ENCODE measurements at regions not wholly inside any gene's neighbourhood (a gene's known extent, or its start where the extent isn't known, plus 50 kb on each side); places are given as distances from the start of the nearest gene placed in this dataset.

DNA sequence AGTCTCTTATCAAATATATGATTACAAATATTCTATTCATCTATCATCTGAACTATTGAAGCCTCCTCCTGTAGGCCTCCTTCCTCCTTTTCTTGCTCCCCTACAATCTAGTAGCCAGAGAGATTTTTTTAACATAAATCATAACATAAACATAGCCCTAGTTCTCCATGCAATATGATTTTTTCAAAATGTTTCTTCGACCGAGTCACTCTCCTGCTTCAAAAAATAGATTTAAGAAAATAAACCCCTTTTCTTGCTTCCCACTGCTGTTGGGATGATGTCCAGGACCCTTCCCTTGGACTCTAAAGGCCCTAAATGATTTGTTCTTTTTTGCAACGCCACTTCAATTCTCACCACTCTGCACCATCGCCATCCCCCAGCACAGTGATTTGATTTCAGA is 319.7 kb upstream of the TSHZ3 start:
- no peak for DNase-seq

DNA sequence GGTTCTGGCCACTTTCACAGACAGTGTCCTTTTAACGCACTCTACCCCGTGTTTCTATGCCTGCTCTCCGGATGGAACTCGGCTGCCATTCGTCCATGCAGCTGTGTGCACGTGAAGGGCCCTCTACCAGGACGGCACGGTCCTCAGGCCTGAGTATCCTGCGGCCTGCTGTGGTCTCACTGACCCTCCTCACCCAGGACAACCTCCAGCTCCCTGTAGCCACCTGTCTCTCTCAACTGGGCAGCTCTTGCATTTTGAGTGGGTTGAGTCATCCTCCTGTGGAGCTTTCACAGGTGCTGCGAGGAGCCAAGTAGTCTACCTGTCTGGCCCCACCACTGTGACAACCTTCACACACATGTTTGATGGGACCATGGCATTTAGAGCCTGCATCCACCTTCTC is 321.7 kb upstream of the TSHZ3 start:
- no peak for DNase-seq

DNA sequence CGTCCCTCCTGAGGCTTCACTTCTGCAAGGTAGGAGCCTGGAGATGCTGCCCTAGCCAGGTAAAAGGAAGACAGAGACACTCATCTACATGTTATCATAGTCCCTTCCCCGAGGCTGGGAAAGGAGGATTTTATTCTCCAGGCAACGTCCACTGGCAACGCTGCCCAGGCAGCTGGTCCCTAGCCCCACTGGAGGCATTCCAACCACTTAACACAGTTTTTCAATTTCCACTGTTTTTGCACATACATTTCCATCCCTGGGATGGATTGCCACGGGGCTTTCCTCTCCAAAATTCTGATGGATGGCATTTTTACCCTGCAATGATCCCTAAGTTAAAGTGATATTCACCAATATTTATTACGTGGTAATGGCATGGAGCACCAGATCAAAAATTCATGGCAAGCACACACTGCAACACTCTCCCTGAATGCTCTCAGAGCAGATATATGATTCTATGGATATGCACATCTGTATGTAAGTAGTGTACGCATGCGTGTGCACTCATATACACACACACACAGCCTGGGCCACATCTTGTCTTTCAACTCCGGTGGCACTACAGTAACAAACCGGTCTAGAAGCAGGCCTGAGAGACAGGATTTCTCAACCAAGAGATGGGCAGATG is 322.3 kb upstream of the TSHZ3 start:
- DNase-seq: no peak

DNA sequence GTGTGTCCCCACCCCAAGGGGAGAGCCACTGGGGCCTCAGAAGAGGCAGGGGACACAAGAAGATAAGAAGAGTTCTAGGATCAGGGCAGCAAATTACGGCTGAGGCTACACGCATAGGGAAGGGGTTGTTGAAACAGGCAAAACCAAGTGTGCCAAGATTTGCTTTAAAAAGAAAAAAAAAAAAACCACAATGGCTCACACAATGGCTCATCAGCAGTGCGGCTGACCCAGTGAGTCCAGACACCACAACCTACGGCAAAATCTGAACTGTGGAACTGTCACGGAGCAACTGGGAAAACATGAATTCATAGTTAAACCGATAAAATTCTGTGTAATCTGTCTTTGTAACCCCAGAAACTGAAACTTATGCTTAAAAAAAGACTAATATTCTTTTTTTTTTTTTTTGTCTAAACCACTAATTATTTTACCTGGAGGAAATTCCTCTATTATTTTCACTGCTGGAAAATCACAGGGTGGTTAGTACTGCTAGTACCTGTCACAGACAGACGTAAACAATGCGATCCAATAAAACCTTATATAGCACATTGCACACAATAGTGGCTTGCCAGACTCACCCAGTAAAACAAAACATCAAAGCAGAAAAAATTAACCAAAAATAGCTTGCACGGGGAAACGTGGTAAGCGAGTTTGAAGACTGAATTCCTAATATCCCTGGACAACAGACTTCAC is 325.4 kb upstream of the TSHZ3 start:
- no peak for DNase-seq

DNA sequence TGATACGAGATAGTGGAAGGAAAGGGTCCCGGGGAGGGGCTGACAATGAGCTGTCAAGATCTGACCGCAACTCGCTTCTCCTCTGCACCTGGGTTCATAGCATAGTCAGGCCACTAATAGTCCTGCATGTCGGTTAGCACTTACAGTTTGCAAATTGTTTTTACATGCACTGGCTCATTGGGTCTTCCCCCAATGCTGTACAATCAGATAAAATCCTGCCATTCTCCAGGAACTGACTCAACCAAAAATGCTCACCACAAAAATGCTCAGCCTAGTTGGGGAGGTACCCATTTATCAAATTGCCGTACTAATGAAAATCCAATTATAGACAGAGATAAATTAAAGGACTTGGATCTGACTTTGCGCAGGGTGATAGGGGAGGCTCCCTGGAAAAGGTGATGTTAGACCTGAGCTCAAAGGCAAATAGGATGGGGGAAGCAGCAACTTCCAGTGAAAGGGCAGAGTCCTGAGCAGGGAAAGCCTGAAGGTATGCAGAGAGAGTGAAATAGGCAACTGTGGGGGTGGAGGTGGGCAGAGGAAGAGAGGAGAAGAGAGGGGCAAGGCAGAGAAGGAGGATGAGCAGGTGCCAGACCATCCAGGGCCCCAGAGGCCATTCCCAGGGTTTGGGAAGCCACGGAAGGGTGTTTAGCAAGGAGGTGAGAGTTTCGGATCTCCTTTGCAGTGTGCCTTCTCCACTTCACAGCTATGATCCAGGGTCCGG is 326.1 kb upstream of the TSHZ3 start:
- no peak for DNase-seq

DNA sequence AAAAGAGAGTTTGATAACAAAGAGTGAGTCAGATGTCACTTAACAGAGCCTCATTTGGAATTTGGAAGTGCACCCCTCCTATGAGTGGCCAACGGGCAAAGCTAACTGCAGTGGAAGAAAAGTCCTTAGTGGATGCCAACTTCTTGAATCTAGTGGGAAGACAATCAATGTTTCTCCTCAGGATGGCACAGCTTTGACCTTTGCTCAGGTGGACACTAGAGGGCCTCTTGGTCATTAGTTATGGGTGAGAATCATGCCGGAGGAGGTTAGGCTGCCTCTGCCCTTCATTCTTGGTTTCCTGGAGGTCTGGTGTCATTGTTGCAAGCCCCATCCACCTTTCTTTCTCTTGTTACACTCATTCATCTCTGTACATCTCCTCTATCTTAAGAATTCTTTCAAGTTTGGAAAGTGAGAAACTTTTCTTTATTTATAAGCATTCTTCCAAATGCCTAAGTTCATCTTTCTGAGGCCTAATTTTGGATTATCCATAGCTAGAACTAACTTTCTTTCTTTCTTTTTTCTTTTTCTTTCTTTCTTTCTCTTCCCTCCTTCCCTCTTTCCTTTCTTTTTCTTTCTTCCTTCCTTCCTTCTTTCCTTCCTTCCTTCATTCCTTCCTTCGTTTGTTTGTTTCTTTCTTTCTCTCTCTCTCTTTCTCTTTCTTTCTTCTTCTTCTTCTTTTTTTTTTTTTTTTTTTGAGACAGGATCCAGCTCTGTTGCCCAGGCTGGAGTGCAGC is 327.2 kb upstream of the TSHZ3 start:
- no peak for DNase-seq

DNA sequence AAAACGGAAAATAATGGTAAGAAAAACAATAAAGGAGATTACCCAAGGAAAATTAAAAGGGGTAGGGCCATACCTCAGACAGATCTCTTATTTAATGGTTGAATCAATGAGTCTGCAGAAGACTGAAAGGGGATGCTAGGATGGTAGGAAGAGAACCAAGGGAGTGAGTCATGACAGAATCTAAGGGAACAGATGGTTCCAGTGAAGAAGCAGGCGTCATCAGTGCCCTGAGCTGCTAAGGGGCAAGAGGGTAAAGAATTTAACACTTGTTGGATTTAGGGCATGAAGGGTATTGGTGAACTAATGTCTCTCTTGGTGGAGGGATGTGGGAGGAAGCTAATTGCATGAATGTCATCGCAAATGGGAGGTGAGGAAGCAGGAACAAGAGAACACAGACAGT is 329.2 kb upstream of the TSHZ3 start:
- DNase-seq: no peak

DNA sequence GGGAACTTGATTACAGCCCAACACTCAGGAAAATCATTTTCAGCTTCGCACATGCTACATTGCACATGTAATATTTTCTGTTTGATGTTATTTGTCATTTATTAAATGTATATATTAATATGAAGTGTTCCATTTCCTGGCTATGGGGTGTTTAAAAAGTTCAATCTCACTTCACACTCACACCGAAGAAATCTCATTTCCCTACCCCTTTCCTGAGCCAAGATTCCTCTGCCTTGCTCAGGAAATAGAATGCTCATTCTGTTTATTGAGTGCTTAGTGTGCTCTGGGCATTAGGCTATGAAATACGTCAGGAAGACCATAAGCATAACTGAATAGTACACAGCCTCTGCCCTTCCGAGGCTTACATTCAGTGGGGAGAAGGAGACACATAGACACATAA is 331.9 kb upstream of the TSHZ3 start:
- DNase-seq: no peak

DNA sequence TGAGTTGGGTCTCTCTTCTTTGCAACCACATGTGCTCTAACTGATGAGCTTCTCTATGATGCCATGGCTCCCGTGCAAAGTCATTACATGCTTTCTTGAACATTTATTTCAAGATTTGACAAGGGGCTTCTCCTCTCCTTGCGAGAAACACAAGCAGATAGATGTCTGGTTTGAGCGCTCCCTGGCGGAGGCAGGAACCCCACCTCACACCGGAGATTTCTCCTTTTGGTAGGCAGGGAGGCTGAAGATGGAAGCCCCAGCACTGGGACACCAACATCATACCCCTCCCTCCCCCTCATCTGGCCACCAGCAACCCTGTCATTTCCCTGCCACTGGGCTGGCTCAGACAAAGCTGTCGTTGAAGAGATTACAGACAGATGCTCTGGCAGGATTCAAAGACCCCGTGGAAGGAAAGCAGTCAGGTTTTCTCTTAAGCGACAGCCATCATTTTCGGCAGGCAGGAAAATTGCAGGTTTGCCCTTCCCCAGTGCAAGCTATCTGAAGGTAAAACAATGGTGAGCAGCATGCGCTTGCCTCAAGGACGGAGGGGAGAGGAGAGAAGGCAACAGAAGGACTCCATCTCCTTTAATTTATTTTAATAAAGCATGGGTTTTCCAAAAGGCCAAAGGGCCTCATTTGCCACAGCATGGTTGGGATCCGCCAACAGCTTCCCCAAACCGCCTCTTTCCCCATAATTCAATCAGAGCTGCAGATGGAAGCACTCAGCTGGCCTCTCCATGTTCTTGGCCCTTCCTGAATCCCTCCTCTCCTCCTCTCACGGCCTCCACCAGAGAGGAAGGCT is 344.1 kb upstream of the TSHZ3 start:
- DNase-seq: no peak

DNA sequence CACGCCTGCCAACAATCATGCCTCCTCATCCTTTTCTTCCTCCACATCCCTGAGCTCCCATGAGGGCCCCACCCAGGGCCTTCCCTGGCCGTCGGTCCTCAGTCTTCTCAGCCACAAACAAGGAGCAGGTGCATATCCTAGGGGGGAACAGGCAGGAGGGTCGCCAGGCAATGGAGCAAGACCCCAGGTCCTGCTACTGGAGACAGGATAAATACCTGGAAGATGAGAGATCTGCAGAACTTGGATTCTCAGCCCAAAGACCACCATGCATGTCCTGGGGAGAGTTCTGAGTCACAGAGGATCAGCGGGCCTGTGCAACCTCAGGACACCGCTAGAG is 344.7 kb upstream of the TSHZ3 start:
- DNase-seq: no peak

DNA sequence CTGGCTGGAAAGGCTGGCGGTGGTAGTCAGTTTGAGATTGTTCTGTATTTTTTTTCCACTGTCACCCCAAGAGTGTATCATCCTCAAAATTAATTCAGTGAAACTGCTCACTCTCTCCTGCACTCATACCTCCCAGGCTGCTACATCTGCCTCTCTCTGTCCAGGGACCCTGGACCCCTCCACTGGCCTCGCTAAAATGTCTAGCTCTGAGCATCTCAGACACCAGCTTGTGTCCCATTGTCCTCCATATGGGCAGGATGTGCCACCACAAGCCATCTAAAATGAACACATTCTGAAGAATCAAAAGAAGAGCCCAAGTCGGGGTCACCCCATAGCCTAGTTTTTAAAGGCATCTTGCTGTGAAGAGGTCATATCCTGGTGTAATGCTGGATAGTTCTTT is 345.5 kb upstream of the TSHZ3 start:
- no peak for DNase-seq

DNA sequence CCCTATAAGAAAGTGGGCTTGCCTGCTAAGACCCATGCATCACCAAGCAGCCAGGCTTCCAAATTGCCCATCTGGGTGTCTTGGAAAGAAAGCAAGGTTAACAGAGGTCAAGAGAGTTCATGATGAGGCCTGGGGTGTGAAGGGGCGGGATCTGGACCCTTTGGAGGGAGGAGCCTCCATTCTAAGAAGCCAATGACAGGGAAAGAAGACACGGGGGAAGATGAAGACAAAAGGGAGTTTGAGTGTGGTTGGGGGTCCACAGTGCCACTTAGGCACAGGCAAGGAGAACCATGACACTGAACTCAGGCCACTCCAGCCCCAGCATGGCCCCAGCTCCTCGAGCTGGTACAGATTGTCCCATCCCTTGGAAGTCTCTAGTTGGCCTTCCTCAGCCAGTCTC is 350.2 kb upstream of the TSHZ3 start:
- no peak for DNase-seq

DNA sequence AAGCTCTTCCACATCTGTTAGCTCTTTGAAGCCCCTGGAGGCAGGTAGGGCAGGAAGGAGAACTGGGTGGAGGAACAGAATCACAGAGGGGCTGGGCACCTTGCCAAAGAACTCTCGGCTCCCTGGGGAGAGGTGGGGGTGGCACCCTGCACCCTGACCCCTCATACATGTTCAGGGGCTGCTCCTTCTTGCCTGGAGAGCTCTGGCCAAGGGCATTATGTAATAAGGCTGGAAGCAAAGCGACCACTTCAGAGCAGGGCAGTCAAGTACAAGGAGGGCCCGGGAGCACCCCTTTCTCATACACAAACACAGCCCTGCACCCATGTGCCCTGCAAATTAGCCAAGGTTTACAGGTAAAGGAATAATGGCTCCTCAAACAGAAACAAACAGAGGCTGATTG is 351.9 kb upstream of the TSHZ3 start:
- DNase-seq: no peak

DNA sequence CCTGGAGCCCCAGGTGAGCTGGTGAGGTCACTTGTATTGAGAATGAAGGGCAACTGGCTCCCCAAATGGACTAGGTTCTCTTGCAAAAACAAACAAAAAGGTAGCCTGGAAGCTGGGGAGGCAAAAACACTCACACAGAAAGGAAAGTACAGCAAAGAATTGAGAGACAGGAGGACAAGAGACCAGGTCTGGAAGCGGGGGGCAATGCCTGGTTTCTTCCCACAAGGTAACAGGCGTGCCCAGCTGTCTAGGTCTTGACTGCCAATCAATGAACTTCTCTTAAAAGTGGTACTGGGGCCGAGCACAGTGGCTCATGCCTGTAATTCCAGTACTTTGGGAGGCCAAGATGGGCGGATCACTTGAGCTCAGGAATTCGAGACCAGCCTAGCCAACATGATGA is 356.4 kb upstream of the TSHZ3 start:
- no peak for DNase-seq

DNA sequence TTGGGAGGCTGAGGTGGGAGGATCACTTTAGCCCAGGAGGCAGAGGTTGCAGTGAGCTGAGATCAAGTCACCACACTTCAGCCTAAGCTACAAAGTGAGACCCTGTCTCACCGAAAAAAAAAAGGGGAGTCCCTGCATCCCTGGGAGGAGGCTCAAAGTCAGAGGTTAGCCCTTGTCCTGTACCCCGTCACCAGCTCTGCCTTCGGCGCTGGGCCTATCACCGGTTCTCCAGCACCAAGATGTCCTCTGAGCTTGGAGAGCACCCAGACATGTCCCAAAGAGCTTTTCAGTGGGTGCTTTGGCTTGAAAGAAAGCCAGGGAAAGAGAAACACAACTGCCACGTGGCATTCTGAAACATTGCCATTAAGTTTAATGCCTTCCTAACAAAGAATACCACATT is 356.9 kb upstream of the TSHZ3 start:
- no peak for DNase-seq

DNA sequence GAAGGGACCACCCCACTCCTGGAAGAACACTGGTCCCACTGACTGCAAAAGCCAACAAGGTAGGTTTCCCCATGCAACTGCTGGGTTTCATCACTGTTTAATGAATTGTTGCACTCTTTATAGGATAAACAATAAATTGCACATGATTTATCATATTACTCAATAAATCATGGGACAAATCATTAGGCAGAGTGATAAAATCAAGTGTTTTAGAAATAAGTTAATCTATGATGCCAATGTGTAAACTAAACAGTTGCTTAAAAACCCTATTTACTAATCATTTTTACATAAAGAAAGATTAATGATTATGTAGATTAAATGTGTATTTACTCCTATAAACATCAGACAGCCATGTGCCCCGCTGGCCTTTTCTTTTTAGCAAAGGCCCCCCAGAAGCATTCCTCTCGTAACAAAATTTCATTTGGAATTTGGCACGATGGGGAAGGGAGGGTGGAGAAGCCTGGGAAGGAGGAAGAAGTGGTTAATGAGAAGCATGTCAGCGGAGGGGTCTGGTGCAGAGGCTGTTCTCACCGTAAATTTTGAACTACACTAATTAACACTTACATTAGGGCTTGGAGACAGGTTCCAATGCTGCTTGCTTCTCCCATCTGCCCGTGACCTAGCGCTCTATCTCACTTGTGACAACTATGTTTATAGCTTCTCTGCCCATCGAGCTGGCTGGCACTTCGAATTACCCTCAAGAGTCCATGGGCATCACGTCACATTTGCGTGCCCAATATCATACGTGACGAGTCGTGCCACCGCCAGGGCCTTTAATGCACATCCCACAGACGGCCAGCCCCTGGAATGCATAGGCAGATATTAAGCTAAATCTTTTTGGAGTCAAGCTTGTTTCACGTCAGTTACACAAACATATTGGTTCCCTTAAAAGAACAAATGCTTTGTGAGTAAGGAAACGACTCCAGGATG is 357.7 kb upstream of the TSHZ3 start:
- DNase-seq: no peak

DNA sequence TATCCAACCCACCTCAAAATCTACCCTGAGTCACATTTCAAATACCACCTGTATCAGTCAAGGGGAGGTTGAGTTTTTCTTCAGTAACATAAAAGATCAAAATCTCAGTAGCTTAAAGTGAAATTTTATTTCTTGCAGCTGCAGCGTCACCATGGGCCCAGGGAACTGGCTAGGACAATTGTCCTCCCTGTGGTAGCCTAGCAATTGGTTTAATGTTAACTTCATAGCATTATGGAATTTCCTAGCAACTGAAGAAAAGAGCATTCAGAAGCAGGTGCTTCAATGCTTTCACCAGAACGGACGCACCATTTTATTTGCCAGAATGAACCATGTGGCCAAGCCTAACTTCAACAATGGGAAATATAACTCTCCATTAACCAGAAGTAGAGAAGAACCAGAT is 359.3 kb upstream of the TSHZ3 start:
- DNase-seq: no peak

DNA sequence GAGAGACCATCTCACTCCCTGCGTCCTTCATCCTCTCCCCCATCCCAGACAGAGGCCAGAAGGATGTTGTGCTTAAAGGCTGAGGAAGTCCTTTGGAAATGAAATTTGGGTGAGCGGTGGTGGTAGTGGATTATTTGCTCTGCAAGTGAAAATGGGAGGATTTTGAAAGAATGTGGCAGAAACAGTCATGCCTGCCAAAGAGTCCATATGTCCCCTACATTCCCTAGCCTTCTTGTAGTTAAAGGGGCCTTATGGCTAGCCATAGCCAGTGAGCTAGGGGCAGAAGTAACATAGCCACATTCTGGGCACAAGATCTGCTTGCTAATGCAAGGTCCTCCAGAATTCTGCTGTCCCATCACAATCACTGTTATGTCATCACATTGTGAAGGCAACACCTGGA is 360.2 kb upstream of the TSHZ3 start:
- DNase-seq: no peak

DNA sequence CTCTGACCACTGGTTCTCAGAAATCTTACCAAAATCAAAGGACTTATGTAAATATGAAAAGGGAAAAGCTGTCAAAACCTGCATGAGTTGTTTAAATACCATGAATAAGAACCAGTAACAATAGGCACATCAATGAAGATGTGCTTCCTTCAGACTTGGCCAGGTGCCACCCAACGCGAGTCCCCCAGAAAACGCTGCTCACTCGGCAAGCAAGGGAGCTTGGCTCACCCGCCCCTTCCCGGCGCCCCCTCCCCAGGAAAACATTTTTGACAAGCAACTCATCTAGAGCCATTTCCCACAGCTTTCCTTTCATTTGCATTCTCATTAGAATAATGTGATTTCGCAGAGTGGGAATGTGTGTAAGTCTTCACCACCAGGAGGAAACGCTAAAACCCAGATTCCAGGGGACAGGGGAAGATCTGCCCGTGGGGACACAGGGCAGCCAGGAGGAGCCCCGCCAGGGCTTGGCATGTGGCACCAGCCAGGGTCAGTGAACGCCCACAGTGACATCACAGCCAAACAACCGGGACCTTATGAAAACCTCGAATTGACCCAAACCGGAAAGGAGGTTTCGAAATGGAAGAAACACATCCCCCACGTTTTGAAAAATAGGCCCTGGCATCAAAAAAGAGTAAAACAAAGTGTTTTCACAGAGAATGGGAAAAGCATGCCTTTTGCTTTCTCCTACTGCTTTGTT is 366.2 kb upstream of the TSHZ3 start:
- DNase-seq: no peak

DNA sequence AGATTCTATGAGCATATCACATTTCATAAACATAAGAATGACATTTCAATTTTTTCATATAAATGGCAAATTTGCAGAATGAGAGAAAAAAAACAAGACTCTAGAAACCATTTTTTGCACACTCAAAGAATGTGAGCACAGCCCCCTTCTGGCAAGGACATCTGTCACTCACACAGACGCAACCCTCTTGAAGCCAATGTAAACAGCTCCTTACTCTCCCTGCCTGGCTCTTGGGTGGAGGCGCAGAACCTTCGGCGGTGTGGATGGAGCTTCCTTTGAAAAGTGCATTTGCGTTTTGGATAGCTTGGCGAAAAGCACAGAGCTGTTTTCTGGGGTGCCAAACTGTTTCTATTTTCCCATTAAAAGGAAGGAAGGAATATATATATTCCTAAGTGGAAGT is 367.6 kb upstream of the TSHZ3 start:
- no peak for DNase-seq

DNA sequence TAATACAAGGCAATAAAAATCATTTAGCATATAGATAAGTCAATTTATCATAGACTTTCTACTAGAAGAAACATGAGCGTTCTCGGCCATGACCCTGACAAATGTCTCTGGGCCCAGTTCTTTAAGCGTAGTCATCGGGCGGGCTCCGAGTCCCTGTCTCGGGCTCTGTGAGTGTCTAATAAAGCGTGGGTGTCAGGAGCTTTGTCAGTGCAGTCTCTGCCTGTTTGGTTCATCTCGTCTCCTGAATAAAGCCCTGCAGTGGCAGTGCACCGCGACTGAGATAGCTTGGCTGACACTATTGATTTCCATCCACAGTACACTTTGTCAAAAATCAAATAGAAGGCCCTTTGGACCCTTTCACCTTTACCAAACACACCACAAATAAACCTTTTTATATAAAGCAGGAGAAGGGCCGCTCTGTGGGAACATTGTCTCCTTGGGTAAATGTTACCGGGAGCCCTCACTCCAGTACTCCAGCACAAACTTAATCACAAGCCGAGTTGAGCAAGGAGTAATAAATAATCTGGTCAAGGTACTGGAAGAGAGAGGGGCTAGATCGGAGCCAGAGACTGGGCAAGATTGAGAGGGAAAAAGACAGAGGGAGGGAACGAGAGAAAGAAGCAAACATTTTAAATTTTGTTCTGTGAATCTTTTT is 368.2 kb upstream of the TSHZ3 start:
- DNase-seq: no peak

Measured in NCI-H1930 (cell line).